Osteoblast (primary cell): ENCODE measurements at regions not wholly inside any gene's neighbourhood (a gene's known extent, or its start where the extent isn't known, plus 50 kb on each side); places are given as distances from the start of the nearest gene placed in this dataset.
"Not testable (repeated sequence)": the region's sequence is repeated elsewhere in the genome, so short reads cannot be mapped to it uniquely, and the experiment has no call there.

ENCODE experiments used
- DNase-seq: peaks from one replicate; pipeline ENCODE4 v3.0.0; 2011; ENCODE audit warnings: low spot score, mixed read lengths; ENCODE audit not compliant: insufficient read length; ENCODE audit errors: missing footprints
- H2AFZ ChIP-seq: 2 replicates; pipeline ENCODE4 v1.6.0; 2011; ENCODE audit warnings: mild to moderate bottlenecking, low read length
- H3K27ac ChIP-seq: 2 replicates; pipeline ENCODE4 v1.5.1; 2011; ENCODE audit warnings: mild to moderate bottlenecking, low read depth, low read length, moderate library complexity
- H3K27me3 ChIP-seq: 2 replicates; pipeline ENCODE4 v1.6.0; 2012; ENCODE audit warnings: mild to moderate bottlenecking, control low read depth, inconsistent platforms, low read length, moderate library complexity; ENCODE audit not compliant: insufficient read depth
- H3K36me3 ChIP-seq: 2 replicates; pipeline ENCODE4 v1.5.1; 2011; ENCODE audit warnings: mild to moderate bottlenecking, low read length, control low read depth, moderate library complexity; ENCODE audit not compliant: insufficient read depth
- H3K4me1 ChIP-seq: 2 replicates; pipeline ENCODE4 v1.5.1; 2011; ENCODE audit warnings: mild to moderate bottlenecking, low read length, control low read depth, moderate library complexity; ENCODE audit not compliant: insufficient read depth
- H3K4me2 ChIP-seq: 2 replicates; pipeline ENCODE4 v1.6.0; 2011; ENCODE audit warnings: mild to moderate bottlenecking, low read length; ENCODE audit not compliant: insufficient read depth
- H3K4me3 ChIP-seq: fragments of 200-600 bp; sonication (generic); 3 replicates; pipeline ENCODE4 v1.5.1; 2012; ENCODE audit warnings: mild to moderate bottlenecking, low read length, inconsistent platforms; ENCODE audit not compliant: insufficient read depth
- H3K79me2 ChIP-seq: 2 replicates; pipeline ENCODE4 v1.6.0; 2012; ENCODE audit warnings: mild to moderate bottlenecking, low read length, control low read depth, inconsistent platforms; ENCODE audit not compliant: insufficient read depth
- H3K9me3 ChIP-seq: 2 replicates; pipeline ENCODE4 v1.5.1; 2011; ENCODE audit warnings: low read depth, low read length, control low read depth
- H4K20me1 ChIP-seq: 2 replicates; pipeline ENCODE4 v1.6.0; 2012; ENCODE audit warnings: mild to moderate bottlenecking, low read length, control low read depth; ENCODE audit not compliant: insufficient read depth
- TF ChIP-seq, protein P1 (sequence below): IDR thresholded peaks from 2 replicates; pipeline ENCODE4 v1.5.1; 2011; ENCODE audit warnings: mild to moderate bottlenecking, low read depth, low read length, moderate library complexity; ENCODE audit errors: extremely low read depth

DNA sequence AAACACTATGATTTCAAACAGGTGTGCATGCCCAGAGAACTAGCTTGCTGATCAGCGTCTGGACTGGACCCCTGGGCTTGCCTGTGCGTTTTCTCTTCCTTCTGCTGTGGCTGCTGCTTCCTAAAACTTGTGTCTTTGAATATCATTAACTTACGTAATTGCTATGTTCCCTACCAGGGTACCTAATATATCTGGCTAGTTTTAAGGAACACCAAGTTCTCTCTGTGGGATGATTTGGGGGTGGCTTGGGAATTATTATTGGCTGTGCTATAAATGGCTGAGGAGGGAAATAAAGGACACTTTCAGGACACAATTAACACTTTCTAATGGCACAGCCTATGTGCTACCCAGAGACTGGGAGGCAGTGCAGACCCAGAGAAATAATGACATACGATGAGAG lies 606.0 kb upstream of the RBFOX1 start:
- no peak overlapping the region for H2AFZ ChIP-seq
- no peaks in the 10 kb centered on the region for H3K4me1 ChIP-seq
- no peaks in the 10 kb centered on the region for H3K79me2 ChIP-seq
- no peak overlapping the region for H3K27ac ChIP-seq
- no peaks in the 10 kb centered on the region for H4K20me1 ChIP-seq
- no peaks in the 10 kb centered on the region for H3K9me3 ChIP-seq
- DNase-seq: no peak
- H3K36me3 ChIP-seq: no peaks in the 10 kb centered on the region
- no peak overlapping the region for H3K4me3 ChIP-seq
- no peak overlapping the region for H3K4me2 ChIP-seq
- TF ChIP-seq, protein P1, sequence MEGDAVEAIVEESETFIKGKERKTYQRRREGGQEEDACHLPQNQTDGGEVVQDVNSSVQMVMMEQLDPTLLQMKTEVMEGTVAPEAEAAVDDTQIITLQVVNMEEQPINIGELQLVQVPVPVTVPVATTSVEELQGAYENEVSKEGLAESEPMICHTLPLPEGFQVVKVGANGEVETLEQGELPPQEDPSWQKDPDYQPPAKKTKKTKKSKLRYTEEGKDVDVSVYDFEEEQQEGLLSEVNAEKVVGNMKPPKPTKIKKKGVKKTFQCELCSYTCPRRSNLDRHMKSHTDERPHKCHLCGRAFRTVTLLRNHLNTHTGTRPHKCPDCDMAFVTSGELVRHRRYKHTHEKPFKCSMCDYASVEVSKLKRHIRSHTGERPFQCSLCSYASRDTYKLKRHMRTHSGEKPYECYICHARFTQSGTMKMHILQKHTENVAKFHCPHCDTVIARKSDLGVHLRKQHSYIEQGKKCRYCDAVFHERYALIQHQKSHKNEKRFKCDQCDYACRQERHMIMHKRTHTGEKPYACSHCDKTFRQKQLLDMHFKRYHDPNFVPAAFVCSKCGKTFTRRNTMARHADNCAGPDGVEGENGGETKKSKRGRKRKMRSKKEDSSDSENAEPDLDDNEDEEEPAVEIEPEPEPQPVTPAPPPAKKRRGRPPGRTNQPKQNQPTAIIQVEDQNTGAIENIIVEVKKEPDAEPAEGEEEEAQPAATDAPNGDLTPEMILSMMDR: no peak
- no peaks in the 10 kb centered on the region for H3K27me3 ChIP-seq

DNA sequence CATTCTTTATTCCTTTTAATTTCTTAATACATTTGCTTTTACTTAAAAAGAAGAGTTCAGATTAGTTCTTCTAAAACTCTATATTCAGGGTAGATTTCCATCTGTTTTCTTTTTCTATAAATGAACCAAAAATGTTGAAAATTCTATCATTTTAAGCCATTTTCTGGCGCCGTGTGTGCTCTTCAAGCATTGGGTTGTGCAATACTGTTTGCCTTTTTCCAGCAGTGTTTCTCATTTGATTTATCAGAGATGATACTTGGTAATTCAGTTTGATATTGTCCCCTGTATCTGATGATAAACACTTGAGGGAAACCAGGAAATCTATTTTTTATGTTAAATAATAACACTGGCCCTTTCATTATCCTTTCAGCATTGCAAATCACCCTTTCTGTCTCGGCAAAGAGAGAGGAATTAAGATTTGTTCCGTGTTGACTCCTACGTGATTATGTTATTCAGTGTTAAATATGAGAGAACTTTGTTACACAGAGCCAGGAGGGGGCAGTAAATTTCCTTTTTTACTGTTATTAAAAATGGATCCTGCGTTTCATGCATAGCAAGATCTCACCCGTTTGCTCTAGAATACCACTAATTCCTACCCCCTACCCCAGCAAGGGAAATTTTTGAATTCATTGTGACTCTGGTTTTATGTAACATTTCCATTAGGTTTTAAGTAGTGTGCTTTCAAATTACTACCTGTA lies 606.9 kb upstream of the RBFOX1 start:
- H3K4me1 ChIP-seq: no peaks in the 10 kb centered on the region
- no peak overlapping the region for H3K4me3 ChIP-seq
- H3K9me3 ChIP-seq: no peaks in the 10 kb centered on the region
- no peaks in the 10 kb centered on the region for H3K27me3 ChIP-seq
- H3K36me3 ChIP-seq: no peaks in the 10 kb centered on the region
- TF ChIP-seq, protein P1: no peak
- no peak for DNase-seq
- H4K20me1 ChIP-seq: no peaks in the 10 kb centered on the region
- no peaks in the 10 kb centered on the region for H3K79me2 ChIP-seq
- no peak overlapping the region for H2AFZ ChIP-seq
- H3K27ac ChIP-seq: no peak overlapping the region
- H3K4me2 ChIP-seq: no peak overlapping the region

DNA sequence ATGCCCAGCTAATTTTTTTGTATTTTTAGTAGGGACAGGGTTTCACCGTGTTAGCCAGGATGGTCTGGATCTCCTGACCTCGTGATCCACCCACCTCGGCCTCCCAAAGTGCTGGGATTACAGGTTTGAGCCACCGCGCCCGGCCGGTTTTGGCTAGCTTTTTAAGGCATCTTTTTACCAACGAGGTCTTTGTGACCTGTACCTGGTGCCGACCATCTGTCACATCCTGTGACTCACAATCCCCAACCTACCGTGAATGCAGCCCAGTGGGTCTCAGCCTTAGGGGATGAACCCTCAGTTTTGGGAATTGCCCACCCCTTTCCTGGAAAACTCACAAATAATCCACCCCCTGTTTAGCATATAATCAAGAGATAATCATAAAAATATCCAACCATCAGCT lies 607.4 kb upstream of the RBFOX1 start:
- not testable (repeated sequence) for H3K27ac ChIP-seq, H3K4me2 ChIP-seq, H2AFZ ChIP-seq, H3K79me2 ChIP-seq, DNase-seq, H3K4me1 ChIP-seq, H4K20me1 ChIP-seq, H3K36me3 ChIP-seq, H3K27me3 ChIP-seq, H3K9me3 ChIP-seq, H3K4me3 ChIP-seq

DNA sequence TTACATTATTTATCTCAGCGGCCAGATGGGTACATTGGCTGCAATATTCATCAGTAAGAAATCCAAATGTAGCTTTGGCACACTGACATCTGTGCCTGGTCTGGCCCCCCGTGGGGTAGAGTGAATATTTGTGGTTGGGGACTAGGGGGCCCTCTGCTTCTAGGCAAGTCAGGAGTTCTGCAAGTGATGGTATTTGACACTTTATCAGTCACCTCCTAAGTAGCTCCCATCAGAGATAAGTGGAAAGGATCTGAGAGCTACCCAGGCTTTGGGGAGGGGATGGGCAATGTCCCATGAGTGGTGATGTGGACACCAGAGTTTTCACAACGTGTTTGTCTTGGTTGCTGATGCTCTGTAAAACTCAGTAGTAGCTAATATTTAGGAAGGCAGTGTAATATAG lies 609.9 kb upstream of the RBFOX1 start:
- Histone ChIP-seq H2AFZ (no peak overlapping the region), H3K4me1 (no peaks in the 10 kb centered on the region), H3K27me3 (no peaks in the 10 kb centered on the region), H3K4me3 (no peak overlapping the region), H3K36me3 (no peaks in the 10 kb centered on the region), H3K4me2 (no peak overlapping the region), H3K27ac (no peak overlapping the region), H3K9me3 (no peaks in the 10 kb centered on the region), H4K20me1 (no peaks in the 10 kb centered on the region), H3K79me2 (no peaks in the 10 kb centered on the region)
- TF ChIP-seq, protein P1: no peak
- DNase-seq: no peak
